ENCODE measurements at regions not wholly inside any gene's neighbourhood (a gene's known extent, or its start where the extent isn't known, plus 50 kb on each side); places are given as distances from the start of the nearest gene placed in this dataset.

DNA sequence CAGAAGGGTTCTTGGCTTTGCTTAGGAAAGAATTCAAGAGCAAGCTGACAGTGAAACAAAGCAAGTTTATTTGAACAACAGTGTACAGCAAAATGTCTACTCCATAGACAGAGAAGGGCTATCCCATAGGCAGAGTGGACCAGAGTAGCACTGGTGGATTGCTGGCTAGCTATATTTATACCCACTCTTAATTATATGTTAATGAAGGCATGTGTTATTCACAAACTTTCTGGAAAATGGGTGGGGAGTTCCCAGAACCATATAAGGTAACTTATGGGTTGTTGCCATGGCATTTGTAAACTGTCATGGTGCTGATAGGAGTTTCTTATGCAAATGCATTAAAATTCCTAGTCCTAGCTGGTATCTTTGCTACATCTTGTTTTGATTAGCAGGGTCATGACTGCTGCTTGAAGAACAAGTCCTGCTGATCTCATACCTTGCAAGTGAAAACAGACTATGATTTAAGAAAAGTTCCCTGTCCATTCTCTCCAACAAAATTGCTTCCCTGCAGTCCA, 330.5 kb downstream of the BUD13 start:
- DNase-seq (ENCODE audit: low read depth in 2 of 2), result no peak

DNA sequence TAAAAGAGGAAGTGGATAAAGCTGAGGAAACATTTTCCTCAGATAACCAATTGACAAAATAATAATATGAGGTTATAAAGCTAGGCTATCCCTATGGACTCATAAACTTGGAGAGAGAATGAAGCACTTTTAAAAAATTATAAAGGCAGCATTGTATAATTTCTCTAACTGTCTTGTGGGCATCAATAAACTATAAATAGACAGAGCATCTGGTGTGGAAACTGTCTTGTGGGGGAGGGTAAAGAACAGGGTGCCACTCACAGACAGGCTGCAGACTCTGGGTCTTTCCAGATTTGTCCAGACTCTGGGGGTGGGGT, 333.5 kb downstream of the BUD13 start:
- no peak for DNase-seq (ENCODE audit: low read depth in 2 of 2)

DNA sequence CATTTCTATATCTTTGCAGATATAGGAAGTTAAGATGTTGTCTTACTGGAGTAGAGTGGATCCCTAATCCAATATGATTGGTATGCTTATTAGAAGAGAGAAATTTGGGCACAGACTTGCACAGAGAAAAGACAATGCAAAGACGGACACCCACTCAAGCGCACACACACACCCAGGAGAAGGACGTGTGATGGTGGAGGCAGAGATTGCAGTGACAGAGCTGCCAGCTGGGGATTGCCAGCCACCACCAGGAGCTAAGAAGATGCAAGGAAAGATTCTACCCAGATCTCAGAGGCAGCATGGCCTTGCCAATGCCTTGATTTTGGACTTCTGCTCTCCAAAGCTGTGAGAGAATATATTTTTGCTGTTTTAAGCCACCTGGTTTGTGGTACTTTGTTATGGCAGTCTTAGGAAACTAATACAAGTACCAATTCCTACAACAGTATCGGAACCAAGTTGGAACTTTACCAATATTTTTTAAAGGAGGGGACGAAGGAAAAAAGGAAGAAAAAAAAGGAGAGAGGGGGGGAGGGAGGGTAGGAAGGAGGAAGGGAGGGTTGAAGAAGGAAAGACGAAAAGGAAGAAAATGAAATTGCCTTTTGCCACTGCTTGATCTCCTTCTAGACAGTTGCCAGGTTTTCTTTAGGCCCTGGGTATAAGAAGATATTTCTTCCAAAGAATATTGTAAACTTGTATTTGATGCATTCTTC, 334.0 kb downstream of the BUD13 start:
- no peak for DNase-seq (ENCODE audit: low read depth in 2 of 2)

DNA sequence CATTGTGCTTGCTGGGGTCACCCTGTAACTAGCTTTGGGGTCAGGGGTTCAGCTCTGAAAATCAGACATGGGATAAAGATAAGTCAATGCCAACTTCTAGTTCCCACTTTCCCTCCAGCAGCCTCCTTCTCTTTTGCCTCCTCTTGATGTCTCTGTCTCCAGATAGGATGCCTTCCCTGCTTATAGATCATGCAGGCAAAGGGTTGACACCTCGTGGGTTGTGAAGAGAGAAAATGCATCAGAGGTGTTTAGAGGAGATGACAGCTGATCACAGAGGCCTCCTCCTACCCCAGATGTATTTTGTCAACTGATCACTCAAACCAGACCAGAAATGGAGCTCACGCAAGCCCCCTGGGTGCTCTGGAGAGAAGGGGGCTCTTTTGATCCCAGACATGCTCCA, 337.8 kb downstream of the BUD13 start:
- DNase-seq (ENCODE audit: low read depth in 2 of 2), result no peak

DNA sequence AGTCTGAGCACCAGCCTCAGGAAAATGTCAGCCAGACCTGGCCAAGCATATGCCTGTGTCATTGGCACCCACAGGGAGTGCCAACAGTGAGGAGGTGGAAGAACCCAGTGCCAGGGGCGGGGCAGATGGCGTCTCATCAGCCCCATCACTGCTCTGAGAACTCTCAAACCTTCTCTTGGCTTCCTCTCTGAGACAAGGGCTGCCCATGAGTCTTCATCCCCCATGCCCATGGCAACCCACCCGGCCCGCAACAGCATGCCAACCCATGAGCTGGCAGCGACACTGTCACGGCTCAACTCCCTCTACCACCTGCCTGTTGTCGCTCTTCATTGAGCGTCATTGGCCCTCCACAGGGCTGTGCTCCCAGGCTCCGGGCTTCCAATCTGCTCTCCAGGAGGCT, 340.5 kb downstream of the BUD13 start:
- DNase-seq (ENCODE audit: low read depth in 2 of 2), result no peak

DNA sequence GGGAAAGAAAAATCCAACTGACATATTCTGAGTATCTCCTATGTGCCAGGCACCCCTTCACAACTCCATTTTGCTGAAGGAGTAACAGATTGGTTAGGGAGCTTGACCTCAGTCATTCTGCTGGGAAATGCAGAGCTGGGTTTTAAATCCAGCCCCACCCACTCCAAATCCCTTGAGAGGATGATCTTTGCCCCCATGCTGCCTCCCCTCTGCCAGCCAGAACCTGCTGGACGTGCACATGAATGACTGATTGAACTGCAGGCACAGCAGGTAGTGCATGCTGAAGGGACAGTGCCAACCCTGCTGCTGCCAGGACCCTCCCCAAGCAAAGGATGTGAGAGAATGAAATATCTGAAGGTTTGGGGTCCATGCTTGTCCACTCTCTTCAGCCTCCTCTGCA, 340.9 kb downstream of the BUD13 start:
- DNase-seq (ENCODE audit: low read depth in 2 of 2), result no peak

DNA sequence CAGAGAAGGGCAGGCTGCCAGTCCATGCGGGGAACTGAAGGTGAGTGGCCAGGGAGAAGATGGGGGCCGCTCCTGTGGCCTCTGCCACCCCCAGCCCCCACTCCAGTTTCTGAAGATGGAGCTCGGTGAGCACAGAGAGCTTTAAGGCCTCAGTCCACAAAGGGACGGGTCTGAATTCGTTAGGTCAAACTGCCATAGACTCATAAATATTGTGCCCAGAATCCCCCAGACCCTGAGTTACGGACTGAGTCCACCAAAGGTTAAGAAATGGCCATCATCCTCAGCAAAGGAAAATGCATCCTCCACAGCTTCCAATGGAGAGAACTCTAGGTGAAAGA, 344.2 kb downstream of the BUD13 start:
- no peak for DNase-seq (ENCODE audit: low read depth in 2 of 2)

DNA sequence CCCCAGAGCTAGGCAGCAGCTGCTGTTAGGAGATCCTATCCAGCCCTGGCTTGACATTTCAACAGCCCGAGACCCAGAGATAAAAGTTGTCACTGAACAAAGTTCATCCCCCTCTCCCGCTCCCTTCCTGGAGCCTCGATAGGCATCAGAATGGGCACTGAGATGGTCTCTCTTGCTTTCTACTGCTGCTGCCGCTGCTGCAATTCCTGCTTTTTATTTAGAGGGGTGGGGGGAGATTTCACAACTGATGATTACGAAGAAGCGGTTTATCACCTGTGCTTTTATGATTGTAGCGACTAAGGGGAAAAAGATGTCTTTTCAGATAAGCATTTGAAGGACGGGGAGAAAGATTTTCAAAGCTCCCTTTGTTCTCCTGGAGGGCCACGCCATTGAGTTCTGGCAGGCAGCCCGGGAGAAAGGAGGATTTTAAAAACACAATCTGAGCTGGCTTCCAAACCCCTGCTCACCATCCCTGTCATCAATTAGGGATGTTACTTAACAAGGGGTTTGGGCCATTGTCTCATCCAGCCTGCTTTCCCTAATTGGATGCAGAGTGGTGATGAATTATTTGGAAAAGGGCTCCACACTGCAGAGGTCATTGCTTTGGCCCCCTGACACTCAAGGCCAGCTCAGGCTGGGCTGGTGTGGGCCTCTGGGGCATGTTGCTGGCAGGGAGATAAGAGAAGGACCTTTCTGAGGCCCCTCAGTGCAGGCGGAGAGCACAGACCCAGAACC, 344.7 kb downstream of the BUD13 start:
- DNase-seq (ENCODE audit: low read depth in 2 of 2), result no peak

DNA sequence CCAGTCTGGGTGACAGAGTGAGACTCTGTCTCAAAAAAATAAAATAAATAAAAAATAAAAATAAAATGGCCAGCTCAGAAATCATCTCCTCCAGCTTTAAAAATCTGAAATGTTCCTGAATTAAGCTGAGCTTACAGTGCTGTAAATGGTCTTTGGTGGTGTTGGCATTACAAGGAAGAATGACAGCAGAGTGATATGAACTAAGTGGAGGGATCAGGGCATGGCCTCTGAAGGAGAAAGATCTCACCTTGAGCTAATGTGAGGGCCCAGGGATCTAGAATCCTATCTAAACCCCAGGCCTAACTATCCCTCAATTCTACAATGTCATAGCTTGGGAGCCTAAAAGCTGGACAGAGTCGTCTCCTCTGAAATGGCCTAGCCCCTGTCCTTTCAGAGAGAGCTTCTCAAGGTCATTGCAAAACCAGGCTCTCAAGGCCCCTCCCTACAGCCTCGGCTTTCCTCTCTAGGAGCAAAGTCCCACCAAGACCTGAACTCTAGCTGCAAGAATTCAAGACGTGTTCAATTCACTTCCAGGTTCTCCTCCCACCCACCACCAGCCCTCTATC, 345.4 kb downstream of the BUD13 start:
- no peak for DNase-seq (ENCODE audit: low read depth in 2 of 2)

DNA sequence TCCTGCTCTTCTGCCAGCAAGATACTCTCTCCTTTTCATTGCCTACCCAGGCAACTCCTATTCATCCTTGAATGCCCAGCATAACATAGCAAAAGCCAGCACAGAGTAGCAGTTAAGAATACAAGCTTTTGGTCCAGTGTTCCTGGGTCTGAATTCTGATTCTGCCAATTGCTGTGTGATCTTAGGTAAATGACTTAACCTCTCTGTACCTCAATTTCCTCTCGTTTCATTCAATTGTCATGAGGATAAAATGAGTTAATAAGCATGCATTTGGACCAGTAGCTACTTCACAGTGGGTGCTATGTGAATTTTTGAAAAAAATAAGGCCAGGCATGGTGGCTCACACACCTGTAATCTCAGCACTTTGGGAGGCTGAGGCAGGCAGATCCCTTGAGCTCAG, 346.0 kb downstream of the BUD13 start:
- DNase-seq (ENCODE audit: low read depth in 2 of 2), result no peak

DNA sequence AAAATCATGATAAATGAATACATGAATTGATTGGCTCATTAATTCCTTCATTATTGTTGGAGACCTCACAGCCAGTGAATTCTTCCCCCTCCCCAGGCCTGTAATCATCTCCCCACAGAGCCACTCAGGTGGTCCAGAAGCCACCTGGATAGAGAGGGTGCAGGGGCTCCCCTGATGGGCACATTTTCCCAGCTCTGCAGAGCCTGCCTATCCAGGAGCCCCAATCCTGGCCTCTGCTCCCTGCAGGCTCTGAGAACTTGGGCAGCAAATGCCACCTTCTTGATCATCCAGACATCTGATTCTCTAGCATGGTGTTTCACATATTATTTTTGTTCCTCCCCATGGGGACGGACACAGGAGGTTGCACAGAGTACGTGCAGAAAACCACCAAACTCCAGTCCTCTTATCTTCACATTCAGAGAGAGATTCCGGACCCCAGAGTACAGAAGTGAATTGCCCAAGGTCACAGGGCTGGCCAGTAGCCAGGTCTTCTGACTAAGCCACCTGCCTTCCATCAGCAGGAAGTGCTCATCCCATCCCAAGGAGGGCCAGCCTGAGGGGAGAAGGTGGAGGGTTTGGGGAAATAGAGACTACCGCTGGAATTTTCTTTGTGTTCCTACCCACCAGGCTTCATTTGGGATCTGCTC, 348.0 kb downstream of the BUD13 start:
- DNase-seq (ENCODE audit: low read depth in 2 of 2), result no peak

DNA sequence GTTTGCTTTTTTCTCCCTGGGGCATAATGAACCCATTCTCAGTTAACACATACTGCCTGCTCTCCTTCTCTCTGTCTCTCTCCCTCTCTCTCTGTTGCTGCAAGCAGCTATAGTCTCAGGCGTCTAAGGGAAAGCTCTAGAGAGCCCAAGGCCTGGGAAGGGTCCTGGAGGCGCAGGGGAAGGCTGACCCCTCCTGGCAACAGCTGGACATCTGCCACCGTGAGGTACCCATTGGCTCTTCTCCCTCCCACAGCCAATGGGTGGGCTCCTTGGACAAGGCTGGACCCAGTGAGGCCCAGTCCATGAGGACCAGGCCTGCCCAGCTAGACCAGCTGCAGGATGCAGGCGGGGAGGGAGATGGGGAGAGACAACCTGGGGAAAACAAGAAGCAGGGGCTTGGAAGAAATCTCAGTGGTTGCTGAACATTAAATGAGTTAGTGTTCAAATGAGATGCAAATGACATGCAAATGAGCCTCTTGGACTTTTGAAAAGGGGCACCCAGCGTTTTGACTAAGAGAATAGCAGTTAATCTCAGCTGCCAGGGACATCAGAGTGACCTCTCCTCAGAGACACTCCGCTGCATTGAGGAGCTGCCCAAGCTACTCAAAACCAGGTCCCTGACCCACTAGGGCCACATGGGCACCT, 349.7 kb downstream of the BUD13 start:
- DNase-seq (ENCODE audit: low read depth in 2 of 2), result no peak

DNA sequence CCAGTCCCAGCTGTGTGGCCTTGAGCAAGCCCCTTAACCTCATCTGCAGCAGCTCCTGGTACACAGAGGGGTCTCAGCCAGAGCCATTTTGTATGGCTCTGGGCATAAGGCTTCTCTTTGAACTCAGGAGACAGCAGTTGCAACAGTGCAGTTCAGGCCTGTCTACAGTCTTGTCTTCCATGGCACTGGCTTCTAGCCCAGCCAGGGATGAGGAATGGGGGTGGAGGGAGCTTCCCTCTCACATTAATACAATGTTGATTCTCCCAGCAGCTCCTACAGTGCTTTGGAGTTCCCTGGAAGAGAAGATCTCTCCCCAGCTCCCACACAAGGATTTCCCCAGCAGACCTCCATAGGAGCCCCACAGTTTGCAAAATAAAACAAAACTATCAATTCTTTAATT, 350.2 kb downstream of the BUD13 start:
- DNase-seq (ENCODE audit: low read depth in 2 of 2), result no peak

DNA sequence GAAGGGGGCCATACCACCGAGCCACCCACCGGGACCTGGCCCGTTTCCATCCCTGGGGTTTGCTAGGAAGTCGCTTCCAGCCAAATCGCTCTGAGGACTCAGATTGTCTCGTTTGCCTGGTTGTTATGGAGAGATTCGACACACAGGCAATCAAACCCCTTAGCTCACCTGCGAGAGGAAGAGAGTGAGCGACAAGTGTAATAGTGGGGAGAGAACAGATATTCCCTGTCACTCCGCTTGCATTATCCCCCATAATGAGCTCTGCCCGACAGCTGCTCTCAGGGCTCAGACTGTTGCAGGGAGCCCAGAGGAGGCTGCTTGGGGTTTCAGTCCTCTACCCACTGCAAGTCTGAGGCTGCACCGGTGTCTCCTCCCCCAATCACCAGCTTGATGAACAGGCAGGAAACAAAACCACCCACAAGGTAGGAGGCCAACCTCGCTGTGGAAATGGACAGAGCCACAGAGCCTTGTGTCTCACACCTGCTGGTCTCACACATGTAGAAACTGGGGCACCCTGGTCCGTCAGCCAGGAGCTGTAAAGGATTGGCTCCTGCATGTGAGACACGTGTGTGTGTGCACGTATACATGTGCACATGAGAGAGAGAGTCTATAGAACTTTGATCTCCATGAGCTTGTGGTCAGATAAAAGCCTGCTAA, 351.1 kb downstream of the BUD13 start:
- no peak for DNase-seq (ENCODE audit: low read depth in 2 of 2)

DNA sequence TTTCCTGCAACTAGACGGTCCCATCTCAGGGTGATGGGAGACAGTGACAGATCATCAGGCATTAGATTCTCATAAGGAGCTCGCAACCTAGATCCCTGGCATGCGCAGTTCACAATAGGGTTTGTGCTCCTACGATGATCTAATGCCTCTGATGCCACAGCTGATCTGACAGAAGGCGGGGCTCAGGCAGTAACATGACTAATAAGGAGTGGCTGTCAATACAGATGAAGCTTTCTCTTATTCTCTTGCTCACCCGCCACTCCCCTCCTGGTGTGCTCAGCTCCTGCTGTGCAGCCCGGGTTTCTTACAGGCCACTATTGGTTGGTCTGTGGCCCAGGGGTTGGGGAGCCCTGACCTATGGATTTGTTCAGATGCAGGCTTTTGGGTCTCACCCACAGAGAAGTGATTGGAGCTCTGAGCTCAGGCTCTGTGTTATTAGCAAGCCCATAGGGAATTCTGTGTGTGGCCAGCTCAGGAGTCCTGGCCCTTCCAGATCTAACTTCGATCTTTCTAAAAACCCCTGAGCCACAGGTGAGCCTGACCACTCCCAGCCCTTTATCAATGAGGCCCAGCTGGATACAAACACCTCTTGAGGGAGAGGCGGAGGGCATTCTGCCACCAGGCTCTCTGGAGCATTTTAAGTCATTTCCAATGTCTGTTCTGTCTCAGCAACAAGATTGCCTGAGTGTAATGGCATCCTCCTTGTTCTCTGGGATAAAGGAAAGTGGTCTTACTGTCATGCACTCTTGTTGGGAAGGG, 351.8 kb downstream of the BUD13 start:
- DNase-seq (ENCODE audit: low read depth in 2 of 2), result no peak

DNA sequence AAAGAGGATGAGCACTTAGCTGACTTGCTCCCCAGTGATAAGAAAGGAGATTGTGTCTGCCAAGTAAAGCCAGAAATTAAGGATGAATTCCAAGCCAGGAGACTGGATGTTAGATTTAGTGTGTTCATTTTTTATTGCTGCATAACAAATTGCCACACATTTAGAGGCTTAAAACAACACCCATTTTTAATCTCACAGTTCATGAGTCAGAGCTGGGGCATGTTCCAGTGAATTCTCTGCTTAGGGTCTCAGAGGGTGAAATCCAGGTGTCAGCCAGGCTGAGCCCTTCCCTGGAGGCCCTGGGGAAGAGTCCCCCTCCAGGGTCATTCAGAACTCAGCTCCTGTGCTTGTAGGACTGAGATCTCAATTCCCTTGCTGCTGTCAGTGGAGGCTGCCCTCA, 352.8 kb downstream of the BUD13 start:
- no peak for DNase-seq (ENCODE audit: low read depth in 2 of 2)

DNA sequence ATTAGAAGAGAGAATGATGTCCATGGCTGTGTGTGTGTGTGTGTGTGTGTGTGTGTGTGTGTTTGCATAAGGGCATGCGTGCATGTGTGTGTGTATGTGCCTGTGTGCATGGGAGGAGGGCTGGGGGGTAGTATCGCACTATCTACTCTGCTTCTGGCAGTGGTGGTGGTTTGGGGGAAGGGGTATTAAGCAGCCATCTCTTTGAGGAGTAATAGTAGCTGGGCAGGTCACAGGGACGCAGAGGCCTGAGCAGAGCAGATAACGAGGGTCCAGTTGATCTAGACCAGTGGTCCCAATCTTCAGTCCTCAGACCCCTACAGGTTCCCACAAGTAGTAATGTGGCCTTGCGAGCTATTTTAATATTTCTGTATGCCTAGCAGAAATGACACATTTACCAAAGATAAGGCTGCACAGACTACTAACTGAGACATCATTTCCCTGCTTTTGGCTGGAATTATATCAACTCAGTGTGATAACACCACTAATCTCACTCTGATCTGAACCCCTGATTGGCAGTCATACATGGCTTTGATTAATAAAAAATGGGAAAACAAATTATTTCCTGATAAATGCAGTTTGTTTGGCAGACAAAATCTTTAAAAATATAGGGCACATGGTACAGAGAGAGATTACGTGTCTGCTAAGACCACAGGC, 354.3 kb downstream of the BUD13 start:
- DNase-seq (ENCODE audit: low read depth in 2 of 2), result no peak

DNA sequence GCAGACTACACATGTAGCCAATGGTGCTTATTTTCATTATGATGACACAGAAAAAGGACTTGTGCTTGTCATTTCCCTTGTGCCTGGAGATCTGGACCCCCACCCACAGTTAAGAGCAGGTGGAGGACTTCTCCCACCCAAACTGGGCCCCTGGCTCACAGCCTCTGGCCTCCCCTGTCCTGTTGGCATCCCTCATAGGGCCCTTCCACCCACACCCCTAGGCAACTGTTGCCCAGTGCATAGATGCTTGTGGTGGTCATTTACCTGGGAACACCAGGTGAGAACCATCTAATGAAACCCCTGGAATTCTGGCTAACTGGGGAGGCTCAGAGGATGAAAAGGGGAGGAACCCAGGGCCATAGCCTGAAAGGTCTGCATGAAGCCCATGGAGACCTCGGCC, 355.9 kb downstream of the BUD13 start:
- DNase-seq (ENCODE audit: low read depth in 2 of 2), result no peak

DNA sequence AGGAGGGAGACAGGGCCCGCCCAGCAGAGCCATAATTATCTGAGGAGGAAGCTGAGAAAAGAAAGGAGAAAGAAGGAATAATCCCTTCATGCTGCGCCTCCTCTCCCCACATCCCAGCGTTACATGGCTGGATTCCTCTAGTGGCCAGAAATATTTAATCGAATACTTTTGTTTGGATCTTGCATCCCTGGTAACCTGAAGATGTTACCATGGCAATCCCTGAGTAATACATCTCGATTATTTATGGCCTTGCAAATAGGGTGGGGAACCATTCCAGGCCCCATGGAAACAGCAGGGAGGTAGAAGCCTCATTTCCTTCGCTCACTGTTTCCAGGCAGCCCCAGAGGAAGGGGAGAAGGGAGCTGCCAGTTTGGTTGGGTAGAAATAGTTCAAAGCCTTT, 357.7 kb downstream of the BUD13 start:
- no peak for DNase-seq (ENCODE audit: low read depth in 2 of 2)

DNA sequence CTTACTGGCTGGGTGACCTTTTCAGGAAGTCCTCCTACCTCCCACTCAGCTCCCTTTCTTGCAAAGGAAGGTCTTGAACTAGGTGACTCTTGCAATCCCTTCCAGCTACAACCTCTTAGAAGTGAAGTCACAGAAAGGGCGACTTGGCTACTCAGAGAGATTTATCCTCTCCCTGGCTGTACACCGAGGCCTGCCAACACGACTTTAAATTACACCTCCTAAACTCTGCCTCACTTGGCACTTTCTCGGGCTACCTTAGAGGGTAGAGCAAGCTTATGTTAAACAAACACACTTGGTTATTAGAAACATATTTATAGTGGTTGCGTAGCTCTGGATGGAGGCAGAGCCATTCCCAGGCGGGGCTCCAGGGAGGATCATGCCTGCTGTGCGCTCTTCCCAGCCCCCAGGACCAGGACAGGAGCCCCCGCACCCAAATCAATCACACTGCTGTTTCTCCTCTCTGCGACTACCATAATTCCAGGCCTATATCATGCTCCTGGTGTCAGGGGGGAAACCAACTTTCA, 358.4 kb downstream of the BUD13 start:
- DNase-seq (ENCODE audit: low read depth in 2 of 2), result no peak
